Neuronal stem cell (in vitro differentiated cells): ENCODE measurements at regions not wholly inside any gene's neighbourhood (a gene's known extent, or its start where the extent isn't known, plus 50 kb on each side); places are given as distances from the start of the nearest gene placed in this dataset.
A peak's percentile ranks its signal among the peaks of the same experiment; 100 is the strongest.
"Not testable (repeated sequence)": the region's sequence is repeated elsewhere in the genome, so short reads cannot be mapped to it uniquely, and the experiment has no call there.

Experiments
- DNase-seq: peaks from one replicate; pipeline ENCODE4 v3.0.0-alpha.2; 2013; ENCODE audit warnings: low spot score
- H2AFZ ChIP-seq: one replicate; pipeline ENCODE4 v1.6.1; 2013; ENCODE audit warnings: mild to moderate bottlenecking, low read length, inconsistent platforms
- H2AK5ac ChIP-seq: 2 replicates; pipeline ENCODE4 v1.6.1; 2013; ENCODE audit warnings: low read depth, mild to moderate bottlenecking, inconsistent platforms, low read length, moderate library complexity, mixed read lengths
- H2BK120ac ChIP-seq: 2 replicates; pipeline ENCODE4 v1.6.1; 2013; ENCODE audit warnings: low read depth, mild to moderate bottlenecking, inconsistent platforms, low read length, moderate library complexity, mixed read lengths
- H2BK12ac ChIP-seq: one replicate; pipeline ENCODE4 v1.6.1; 2013; ENCODE audit warnings: low read length, inconsistent platforms
- H2BK15ac ChIP-seq: 2 replicates; pipeline ENCODE4 v1.6.1; 2013; ENCODE audit warnings: mild to moderate bottlenecking, low read length, inconsistent platforms, mixed read lengths
- H2BK5ac ChIP-seq: one replicate; pipeline ENCODE4 v1.6.1; 2013; ENCODE audit warnings: inconsistent platforms, mild to moderate bottlenecking, low read length, moderate library complexity
- H3K14ac ChIP-seq: one replicate; pipeline ENCODE4 v1.6.1; 2013; ENCODE audit warnings: low read length, inconsistent platforms
- H3K18ac ChIP-seq: 2 replicates; pipeline ENCODE4 v1.6.1; 2013; ENCODE audit warnings: low read length, inconsistent platforms
- H3K23ac ChIP-seq: 2 replicates; pipeline ENCODE4 v1.6.1; 2013; ENCODE audit warnings: low read depth, mild to moderate bottlenecking, mixed read lengths, low read length, inconsistent platforms; ENCODE audit not compliant: poor library complexity
- H3K27ac ChIP-seq: replicated peaks from 3 replicates; pipeline ENCODE4 v1.5.1; 2013; ENCODE audit warnings: low read length, inconsistent platforms
- H3K27me3 ChIP-seq, 3 experiments: 2 replicates each; pipeline ENCODE4 v1.6.1; 2013; ENCODE audit warnings: low read length in 3 of 3, mild to moderate bottlenecking in 2 of 3, inconsistent platforms in 1 of 3, low read depth in 1 of 3, mixed read lengths in 1 of 3, moderate library complexity in 1 of 3; ENCODE audit not compliant: control insufficient read depth in 3 of 3, insufficient read depth in 3 of 3
- H3K36me3 ChIP-seq, 2 donors: replicated peaks in 1 of 2; 2 replicates each; pipeline ENCODE4 v1.6.1; 2013; ENCODE audit warnings: low read length in 2 of 2; ENCODE audit not compliant: control insufficient read depth in 2 of 2, insufficient read depth in 2 of 2
- H3K4ac ChIP-seq: 2 replicates; pipeline ENCODE4 v1.6.1; 2013; ENCODE audit warnings: inconsistent platforms, mild to moderate bottlenecking, low read length, moderate library complexity
- H3K4me1 ChIP-seq, 2 donors: 1 replicate in 1 of 2; 2 replicates in 1 of 2; pipeline ENCODE4 v1.6.1; 2013; ENCODE audit warnings: low read length in 2 of 2, low read depth in 1 of 2; ENCODE audit not compliant: control insufficient read depth in 2 of 2, insufficient read depth in 1 of 2
- H3K4me2 ChIP-seq: one replicate; pipeline ENCODE4 v1.6.1; 2013; ENCODE audit warnings: mild to moderate bottlenecking, low read length, inconsistent platforms; ENCODE audit not compliant: insufficient read depth, poor library complexity, severe bottlenecking
- H3K4me3 ChIP-seq, 2 donors: 2 replicates each; pipeline ENCODE4 v1.5.1; 2013; ENCODE audit warnings: low read length in 2 of 2, mild to moderate bottlenecking in 2 of 2, inconsistent platforms in 1 of 2, moderate library complexity in 1 of 2
- H3K79me1 ChIP-seq: one replicate; pipeline ENCODE4 v1.6.1; 2013; ENCODE audit warnings: low read depth, mild to moderate bottlenecking, inconsistent platforms, low read length, moderate library complexity
- H3K9ac ChIP-seq: one replicate; pipeline ENCODE4 v1.6.1; 2013; ENCODE audit warnings: mild to moderate bottlenecking, low read depth, low read length, inconsistent platforms; ENCODE audit not compliant: poor library complexity
- H3K9me3 ChIP-seq, 2 donors: replicated peaks in 1 of 2; 2 replicates each; pipeline versions ENCODE3 to v1.6.1; 2013; ENCODE audit warnings: low read length in 2 of 2, mild to moderate bottlenecking in 2 of 2, inconsistent platforms in 1 of 2, low read depth in 1 of 2, mixed read lengths in 1 of 2, moderate library complexity in 1 of 2; ENCODE audit not compliant: control insufficient read depth in 2 of 2, insufficient read depth in 1 of 2
- H4K8ac ChIP-seq: one replicate; pipeline ENCODE4 v1.6.1; 2013; ENCODE audit warnings: low read depth, mild to moderate bottlenecking, inconsistent platforms, low read length, moderate library complexity
- H4K91ac ChIP-seq: one replicate; pipeline ENCODE4 v1.6.1; 2013; ENCODE audit warnings: low read length, low read depth, mild to moderate bottlenecking, inconsistent platforms; ENCODE audit not compliant: poor library complexity
- WGBS, 2 donors: extraction: QIAGEN DNeasy Blood & Tissue Kit; methylation state at CpG; one replicate each; pipeline ENCODE4 v1.1.7; 2013; ENCODE audit warnings: missing lambda C conversion rate in 2 of 2, mixed read lengths in 1 of 2; ENCODE audit not compliant: insufficient read length in 2 of 2, insufficient replicate concordance in 1 of 2; ENCODE audit errors: extremely low coverage in 2 of 2; 5-methylcytosine and 5-hydroxymethylcytosine counted together

GRCh38 chr20:57971583-57971982 is 256.9 kb downstream of the ANKRD60 start:
- not testable (repeated sequence) for H3K14ac ChIP-seq, H2BK5ac ChIP-seq, H3K4me3 ChIP-seq, H2BK12ac ChIP-seq, DNase-seq, H3K36me3 ChIP-seq, H3K4me1 ChIP-seq, H3K9ac ChIP-seq, H2BK120ac ChIP-seq, H2AFZ ChIP-seq, H2BK15ac ChIP-seq, H4K91ac ChIP-seq, H2AK5ac ChIP-seq, H3K79me1 ChIP-seq, H4K8ac ChIP-seq, H3K4ac ChIP-seq, H3K27me3 ChIP-seq, H3K18ac ChIP-seq, H3K23ac ChIP-seq, H3K4me2 ChIP-seq, H3K27ac ChIP-seq, H3K9me3 ChIP-seq
- no CpG with 5 or more reads among the region's 1 CpG for WGBS, 2 donors

- H3K79me1 ChIP-seq: no peaks in the 10 kb centered on the region
- H3K18ac ChIP-seq: no peak overlapping the region
- H2BK5ac ChIP-seq: no peak overlapping the region
Observed at GRCh38 chr20:57970856-57971255, 257.6 kb downstream of the ANKRD60 start.

GRCh38 chr20:57970116-57970515 is 258.3 kb downstream of the ANKRD60 start:
- Histone ChIP-seq H3K27me3 (no peaks in the 10 kb centered on the region), H3K23ac (no peak overlapping the region), H3K79me1 (no peaks in the 10 kb centered on the region), H4K91ac (no peak overlapping the region), H3K4me3 (no peak overlapping the region), H3K4me2 (no peak overlapping the region), H3K4me1 (peaks cover 0 to 3% of the 10 kb centered on the region in 2 donors), H2BK15ac (no peak overlapping the region), H2BK12ac (no peak overlapping the region), H3K14ac (no peak overlapping the region), H2BK120ac (no peak overlapping the region), H2AFZ (no peak overlapping the region), H2AK5ac (no peak overlapping the region), H3K9me3 (peaks cover 0 to 2% of the 10 kb centered on the region in 2 donors), H4K8ac (no peak overlapping the region), H2BK5ac (no peak overlapping the region), H3K18ac (peak overlapping the region; percentile 4), H3K36me3 (no peaks in the 10 kb centered on the region), H3K4ac (no peak overlapping the region), H3K27ac (no peak overlapping the region), H3K9ac (no peak overlapping the region)
- WGBS, 2 donors: no CpG with 5 or more reads among the region's 5 CpGs
- DNase-seq: no peak

More at GRCh38 chr20:57970856-57971255, 257.6 kb downstream of the ANKRD60 start:
- Histone ChIP-seq H2AFZ (no peak overlapping the region), H3K23ac (no peak overlapping the region), H3K27me3 (no peaks in the 10 kb centered on the region), H3K4ac (no peak overlapping the region), H3K9ac (no peak overlapping the region), H4K8ac (no peak overlapping the region), H3K9me3 (peaks cover 0 to 2% of the 10 kb centered on the region in 2 donors), H2BK15ac (no peak overlapping the region), H2BK120ac (no peak overlapping the region), H2BK12ac (no peak overlapping the region), H4K91ac (no peak overlapping the region), H3K14ac (no peak overlapping the region), H3K27ac (no peak overlapping the region), H3K4me1 (peaks cover 0 to 3% of the 10 kb centered on the region in 2 donors), H3K4me3 (no peak overlapping the region), H3K36me3 (no peaks in the 10 kb centered on the region), H2AK5ac (no peak overlapping the region), H3K4me2 (no peak overlapping the region)
- DNase-seq: no peak
- no CpG with 5 or more reads among the region's 6 CpGs for WGBS, 2 donors

GRCh38 chr20:57968120-57968519 is 258.3 kb upstream of the PMEPA1 start:
- WGBS, 2 donors: no CpG with 5 or more reads among the region's 1 CpG
- H2BK12ac ChIP-seq: no peak overlapping the region
- H3K27me3 ChIP-seq: peaks cover 0 to 4% (median 0%) of the 10 kb centered on the region in 3 experiments
- H3K27ac ChIP-seq: no peak overlapping the region
- peaks cover 0 to 3% of the 10 kb centered on the region in 2 donors for H3K4me1 ChIP-seq
- H3K4me2 ChIP-seq: no peak overlapping the region
- no peak overlapping the region for H2BK120ac ChIP-seq
- H2BK15ac ChIP-seq: no peak overlapping the region
- H3K18ac ChIP-seq: no peak overlapping the region
- no peak overlapping the region for H4K8ac ChIP-seq
- no peaks in the 10 kb centered on the region for H3K9me3 ChIP-seq
- H3K79me1 ChIP-seq: no peaks in the 10 kb centered on the region
- no peak overlapping the region for H3K4me3 ChIP-seq
- no peaks in the 10 kb centered on the region for H3K36me3 ChIP-seq
- no peak overlapping the region for H3K14ac ChIP-seq
- H2AK5ac ChIP-seq: no peak overlapping the region
- no peak overlapping the region for H2BK5ac ChIP-seq
- no peak overlapping the region for H3K9ac ChIP-seq
- H2AFZ ChIP-seq: no peak overlapping the region
- H3K23ac ChIP-seq: no peak overlapping the region
- H3K4ac ChIP-seq: no peak overlapping the region
- DNase-seq: no peak
- no peak overlapping the region for H4K91ac ChIP-seq
